Prostate gland (tissue), 1 donor: ENCODE measurements at regions not wholly inside any gene's neighbourhood (a gene's known extent, or its start where the extent isn't known, plus 50 kb on each side); places are given as distances from the start of the nearest gene placed in this dataset.

Experiments
- POLR2A ChIP-seq: fragments of 450-650 bp; IDR thresholded peaks from one replicate; pipeline ENCODE4 v1.6.1; 2016; ENCODE audit warnings: antibody characterized with exemption, mild to moderate bottlenecking
- POLR2AphosphoS5 ChIP-seq: sonication (generic); formaldehyde crosslinking; IDR thresholded peaks from one replicate; pipeline ENCODE4 v1.6.1; 2017; ENCODE audit warnings: antibody characterized with exemption

- TF ChIP-seq POLR2A (no peak), POLR2AphosphoS5 (no peak)
Measured at GRCh38 chr17:27076814-27077213, 217.1 kb upstream of the WSB1 start.
